NCI-H2227 (cell line): ENCODE measurements at regions not wholly inside any gene's neighbourhood (a gene's known extent, or its start where the extent isn't known, plus 50 kb on each side); places are given as distances from the start of the nearest gene placed in this dataset.
A peak's percentile ranks its signal among the peaks of the same experiment; 100 is the strongest.

Source experiments
- DNase-seq: peaks from one replicate; lab custom pipeline; 2025; ENCODE audit not compliant: unreplicated experiment; lab: John Stamatoyannopoulos, UW

DNA sequence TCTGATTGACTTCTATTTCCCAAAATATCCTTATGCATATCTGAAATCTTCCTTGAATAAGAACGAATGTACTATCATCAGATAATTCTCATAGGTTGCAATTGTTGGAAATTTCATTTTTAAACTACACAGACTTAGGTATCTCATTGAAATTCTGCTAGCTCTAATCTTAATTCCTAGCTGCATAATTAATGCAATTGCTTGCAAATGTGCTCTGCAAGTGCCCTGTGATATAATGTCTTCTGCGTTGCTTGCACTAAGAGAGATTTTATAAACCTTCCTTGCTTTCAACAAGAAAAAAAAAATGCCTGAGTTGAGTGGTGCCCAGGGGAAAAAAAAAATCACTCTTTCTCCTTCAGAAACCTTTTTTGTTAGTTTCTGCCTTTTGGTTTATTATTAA, 354.9 kb downstream of the TFAP2A start:
- no peak for DNase-seq

DNA sequence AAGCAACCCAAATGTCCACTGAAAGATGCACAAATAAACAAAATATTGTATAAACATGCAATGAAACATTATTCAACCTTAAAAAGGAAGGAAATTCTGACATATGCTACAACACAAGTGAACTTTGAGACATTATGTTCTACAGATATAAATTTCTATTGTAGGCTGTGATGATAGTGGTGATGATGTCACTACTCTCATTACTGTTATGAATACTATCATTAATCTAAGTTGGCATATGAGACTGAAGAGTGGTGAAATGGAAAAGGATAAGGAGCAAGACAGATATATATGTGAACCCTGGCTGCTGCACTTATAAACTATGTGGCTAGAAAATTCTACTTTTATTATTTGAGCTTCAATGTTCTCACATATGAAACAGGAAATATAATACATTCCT, 360.2 kb downstream of the TFAP2A start:
- DNase-seq = no peak

GRCh38 chr6:10051283-10051682, 363.6 kb downstream of the TFAP2A start:
- no peak for DNase-seq

DNA sequence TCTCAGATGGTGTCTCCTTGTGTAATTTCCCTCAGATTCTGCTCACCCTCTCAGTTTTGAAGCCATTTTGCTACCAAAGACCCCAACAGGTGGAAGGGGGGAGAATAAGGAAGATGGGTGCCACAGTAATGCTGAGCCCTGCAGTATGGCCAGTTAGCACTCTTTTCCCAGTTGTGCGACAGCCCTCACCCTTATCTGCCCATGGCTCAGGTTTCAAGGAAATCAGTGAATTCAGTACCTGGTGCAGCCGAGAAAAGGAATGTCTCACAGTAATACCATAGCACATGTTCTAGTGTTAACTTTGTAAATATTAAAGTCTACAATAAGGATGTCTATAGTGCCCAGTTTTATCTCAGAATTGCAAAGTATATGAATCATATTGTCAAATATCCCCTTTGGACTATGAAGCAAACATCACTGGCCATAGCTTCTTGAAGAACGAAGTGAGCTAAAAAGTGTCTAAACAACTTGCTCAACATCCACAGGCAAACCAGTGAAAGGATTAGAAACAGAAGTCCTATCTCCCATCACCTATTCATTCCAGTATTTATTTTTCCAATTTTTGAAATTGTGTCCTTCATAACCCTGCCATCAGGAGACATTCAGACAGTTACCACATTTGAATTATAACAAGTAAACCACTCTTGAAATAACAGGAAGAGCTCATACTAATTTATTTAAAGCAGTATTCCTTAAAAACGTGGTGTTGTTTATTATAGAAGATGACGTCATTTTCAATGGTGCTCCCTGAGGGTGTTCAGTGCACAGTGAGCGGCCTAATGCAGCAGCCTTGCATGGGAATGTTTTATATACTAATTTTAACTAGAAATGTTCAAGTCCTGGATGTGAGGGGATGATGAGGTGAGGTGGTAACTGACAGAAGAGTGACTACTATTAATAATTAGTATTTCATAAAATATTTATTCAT, 366.2 kb downstream of the TFAP2A start:
- DNase-seq = no peak

GRCh38 chr6:10042280-10042679, 372.6 kb downstream of the TFAP2A start:
- DNase-seq = no peak

- no peak for DNase-seq
Observed at GRCh38 chr6:10033223-10033829, 381.5 kb downstream of the TFAP2A start.

GRCh38 chr6:10031617-10032016, 383.3 kb downstream of the TFAP2A start:
- DNase-seq = no peak

- peak; percentile 11 for DNase-seq
Observed at GRCh38 chr6:10030942-10031537, 383.8 kb downstream of the TFAP2A start.

GRCh38 chr6:10028222-10028621, 386.7 kb downstream of the TFAP2A start:
- no peak for DNase-seq

- DNase-seq = no peak
Observed at GRCh38 chr6:10019851-10020250, 395.0 kb downstream of the TFAP2A start.

GRCh38 chr6:10014557-10014956, 400.3 kb downstream of the TFAP2A start:
- DNase-seq = no peak

- DNase-seq = no peak
Observed at GRCh38 chr6:10000551-10000950, 414.3 kb downstream of the TFAP2A start.

- no peak for DNase-seq
Observed at GRCh38 chr6:9999796-10000195, 415.1 kb downstream of the TFAP2A start.

GRCh38 chr6:9986273-9986672, 428.6 kb downstream of the TFAP2A start:
- no peak for DNase-seq

GRCh38 chr6:9985481-9985880, 429.4 kb downstream of the TFAP2A start:
- DNase-seq = no peak

- no peak for DNase-seq
Observed at GRCh38 chr6:9984607-9985006, 430.3 kb downstream of the TFAP2A start.

GRCh38 chr6:9983168-9983567, 431.7 kb downstream of the TFAP2A start:
- no peak for DNase-seq

GRCh38 chr6:9982215-9982614, 432.7 kb downstream of the TFAP2A start:
- no peak for DNase-seq

- no peak for DNase-seq
Observed at GRCh38 chr6:9979996-9980395, 434.9 kb downstream of the TFAP2A start.

DNA sequence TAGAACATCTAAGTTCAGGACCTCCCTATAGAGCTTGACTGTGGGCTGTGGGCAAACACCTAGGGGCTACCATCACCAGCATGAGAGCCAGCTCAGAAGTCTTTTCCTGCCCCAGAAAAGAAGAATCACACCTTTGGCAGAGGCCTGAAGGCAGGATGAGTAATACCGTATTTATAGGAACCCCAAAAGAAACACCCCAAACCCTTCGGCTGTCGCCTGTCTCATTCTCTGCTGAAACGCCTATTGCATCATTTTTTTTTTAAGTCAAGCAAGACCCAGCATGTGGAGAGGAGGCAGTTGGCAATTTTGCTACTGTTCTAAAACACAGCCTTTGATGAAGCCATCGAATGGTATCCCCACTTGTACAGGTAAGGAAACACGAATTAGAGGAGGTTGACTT, 436.4 kb downstream of the TFAP2A start:
- DNase-seq = no peak

GRCh38 chr6:9977411-9977810, 437.5 kb downstream of the TFAP2A start:
- no peak for DNase-seq

- DNase-seq = no peak
Observed at GRCh38 chr6:9961646-9962045, 453.2 kb downstream of the TFAP2A start.
